ENCODE measurements at regions not wholly inside any gene's neighbourhood (a gene's known extent, or its start where the extent isn't known, plus 50 kb on each side); places are given as distances from the start of the nearest gene placed in this dataset.

GRCh38 chr5:135266303-135266635 is 132.8 kb downstream of the MACROH2A1 start:
- Histone ChIP-seq H3K36me3 (ENCODE audit: insufficient read depth, low read length) (no peaks in the 10 kb centered on the region), H3K9ac (ENCODE audit: low read depth, low read length) (no peak overlapping the region), H3K79me2 (ENCODE audit: insufficient read depth, low read length) (no peaks in the 10 kb centered on the region), H3K9me3 (ENCODE audit: insufficient read depth, low read length, severe bottlenecking) (no peaks in the 10 kb centered on the region), H3K27me3 (ENCODE audit: insufficient read depth, low read length, poor library complexity) (no peaks in the 10 kb centered on the region), H3K27ac (ENCODE audit: low read length) (no peak overlapping the region), H3K4me1 (ENCODE audit: insufficient read depth, low read length) (no peaks in the 10 kb centered on the region), H4K20me1 (ENCODE audit: insufficient read depth, low read length) (no peaks in the 10 kb centered on the region), H2AFZ (ENCODE audit: low read depth, low read length) (no peak overlapping the region), H3K4me2 (ENCODE audit: insufficient read depth, low read length) (no peak overlapping the region), H3K4me3 (ENCODE audit: low read depth in 1 of 2, low read length in 2 of 2) (no peak overlapping the region)
- DNase-seq: no peak
- ATAC-seq (ENCODE audit: insufficient read depth, low read depth): no peak
- no peak for TF ChIP-seq EZH2 (IDR thresholded peaks at IDR 0.05; ENCODE audit: borderline replicate concordance, low read depth, low read length, severe bottlenecking)
- no peak for TF ChIP-seq CTCF (IDR thresholded peaks at IDR 0.05; ENCODE audit: borderline replicate concordance, extremely low read depth, low read length, poor library complexity, severe bottlenecking)

- Histone ChIP-seq H4K20me1 (ENCODE audit: insufficient read depth, low read length) (no peaks in the 10 kb centered on the region), H3K27me3 (ENCODE audit: insufficient read depth, low read length, poor library complexity) (no peaks in the 10 kb centered on the region), H3K4me3 (ENCODE audit: low read depth in 1 of 2, low read length in 2 of 2) (no peak overlapping the region), H3K36me3 (ENCODE audit: insufficient read depth, low read length) (no peaks in the 10 kb centered on the region), H2AFZ (ENCODE audit: low read depth, low read length) (no peak overlapping the region), H3K9ac (ENCODE audit: low read depth, low read length) (no peak overlapping the region), H3K27ac (ENCODE audit: low read length) (no peak overlapping the region), H3K9me3 (ENCODE audit: insufficient read depth, low read length, severe bottlenecking) (no peaks in the 10 kb centered on the region), H3K4me1 (ENCODE audit: insufficient read depth, low read length) (no peaks in the 10 kb centered on the region), H3K4me2 (ENCODE audit: insufficient read depth, low read length) (no peak overlapping the region), H3K79me2 (ENCODE audit: insufficient read depth, low read length) (no peaks in the 10 kb centered on the region)
- ATAC-seq (ENCODE audit: insufficient read depth, low read depth) (no peak), DNase-seq (no peak)
- TF ChIP-seq EZH2 (IDR thresholded peaks at IDR 0.05; ENCODE audit: borderline replicate concordance, low read depth, low read length, severe bottlenecking) (no peak), CTCF (IDR thresholded peaks at IDR 0.05; ENCODE audit: borderline replicate concordance, extremely low read depth, low read length, poor library complexity, severe bottlenecking) (no peak)
Measured at GRCh38 chr5:135265497-135266302, 133.3 kb downstream of the MACROH2A1 start.

- Histone ChIP-seq H3K27ac (ENCODE audit: low read length) (no peak overlapping the region), H3K4me1 (ENCODE audit: insufficient read depth, low read length) (no peaks in the 10 kb centered on the region), H3K9ac (ENCODE audit: low read depth, low read length) (no peak overlapping the region), H3K9me3 (ENCODE audit: insufficient read depth, low read length, severe bottlenecking) (no peaks in the 10 kb centered on the region), H3K27me3 (ENCODE audit: insufficient read depth, low read length, poor library complexity) (no peaks in the 10 kb centered on the region), H3K4me3 (ENCODE audit: low read depth in 1 of 2, low read length in 2 of 2) (no peak overlapping the region), H3K36me3 (ENCODE audit: insufficient read depth, low read length) (no peaks in the 10 kb centered on the region), H4K20me1 (ENCODE audit: insufficient read depth, low read length) (no peaks in the 10 kb centered on the region), H3K4me2 (ENCODE audit: insufficient read depth, low read length) (no peak overlapping the region), H2AFZ (ENCODE audit: low read depth, low read length) (no peak overlapping the region), H3K79me2 (ENCODE audit: insufficient read depth, low read length) (no peaks in the 10 kb centered on the region)
- ATAC-seq (ENCODE audit: insufficient read depth, low read depth) (no peak), DNase-seq (no peak)
- TF ChIP-seq EZH2 (IDR thresholded peaks at IDR 0.05; ENCODE audit: borderline replicate concordance, low read depth, low read length, severe bottlenecking): no peak
Measured at GRCh38 chr5:135264451-135265440, 134.3 kb downstream of the MACROH2A1 start.
